ENCODE measurements at regions not wholly inside any gene's neighbourhood (a gene's known extent, or its start where the extent isn't known, plus 50 kb on each side); places are given as distances from the start of the nearest gene placed in this dataset.
"Not testable (repeated sequence)": the region's sequence is repeated elsewhere in the genome, so short reads cannot be mapped to it uniquely, and the experiment has no call there.

DNA sequence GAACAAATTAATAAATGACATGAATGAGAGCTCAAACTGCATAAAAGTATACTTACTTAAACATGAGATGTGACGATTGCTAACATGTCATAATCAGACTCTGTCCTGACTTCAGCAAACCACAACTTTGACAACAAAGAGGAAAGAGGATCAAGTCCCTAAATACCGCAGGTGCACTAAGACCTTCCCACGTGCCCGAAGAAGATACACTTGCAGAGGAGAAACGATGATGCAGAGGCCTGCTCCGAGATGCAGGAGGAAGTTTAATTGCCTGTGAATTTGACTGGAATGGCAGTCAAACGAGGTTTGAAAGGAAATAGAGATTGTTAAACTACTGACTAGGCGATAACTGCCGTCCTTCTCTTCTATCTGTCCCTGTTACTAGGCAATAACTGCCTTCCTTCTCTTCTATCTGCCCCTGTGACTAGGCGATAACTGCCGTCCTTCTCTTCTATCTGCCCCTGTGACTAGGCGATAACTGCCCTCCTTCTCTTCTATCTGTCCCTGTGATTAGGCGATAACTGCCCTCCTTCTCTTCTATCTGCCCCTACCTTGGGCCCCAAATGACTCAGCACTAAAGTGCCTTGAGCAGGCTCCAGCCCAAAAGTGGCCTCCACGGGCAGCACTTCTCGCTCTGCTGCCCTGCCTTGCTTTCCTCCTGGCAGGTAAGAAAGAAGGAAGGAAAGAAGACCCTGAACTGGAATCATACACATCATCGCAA lies 2226.0 kb upstream of the DEFB115 start:
- DNase-seq (ENCODE audit: low read depth in 2 of 3, low spot score in 2 of 3) = not testable (repeated sequence)

DNA sequence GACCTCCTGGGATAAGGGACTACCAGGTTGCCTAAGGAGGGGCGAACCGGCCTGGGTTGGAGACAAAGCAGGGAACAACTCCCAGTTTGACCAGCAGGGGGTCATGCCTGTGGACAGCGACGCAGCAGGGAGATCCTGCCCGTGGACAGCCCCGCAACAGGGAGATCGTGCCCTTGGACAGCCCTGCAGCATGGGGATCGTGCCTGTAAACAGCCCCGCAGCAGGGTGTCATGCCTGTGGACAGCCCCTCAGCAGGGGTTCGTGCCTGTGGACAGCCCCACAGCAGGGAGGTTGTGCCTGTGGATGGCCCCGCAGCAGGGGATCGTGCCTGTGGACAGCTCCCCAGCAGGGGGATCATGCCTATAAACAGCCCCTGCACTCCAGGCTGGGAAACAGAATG lies 2213.2 kb upstream of the DEFB115 start:
- not testable (repeated sequence) for DNase-seq (ENCODE audit: low read depth in 2 of 3, low spot score in 2 of 3)

DNA sequence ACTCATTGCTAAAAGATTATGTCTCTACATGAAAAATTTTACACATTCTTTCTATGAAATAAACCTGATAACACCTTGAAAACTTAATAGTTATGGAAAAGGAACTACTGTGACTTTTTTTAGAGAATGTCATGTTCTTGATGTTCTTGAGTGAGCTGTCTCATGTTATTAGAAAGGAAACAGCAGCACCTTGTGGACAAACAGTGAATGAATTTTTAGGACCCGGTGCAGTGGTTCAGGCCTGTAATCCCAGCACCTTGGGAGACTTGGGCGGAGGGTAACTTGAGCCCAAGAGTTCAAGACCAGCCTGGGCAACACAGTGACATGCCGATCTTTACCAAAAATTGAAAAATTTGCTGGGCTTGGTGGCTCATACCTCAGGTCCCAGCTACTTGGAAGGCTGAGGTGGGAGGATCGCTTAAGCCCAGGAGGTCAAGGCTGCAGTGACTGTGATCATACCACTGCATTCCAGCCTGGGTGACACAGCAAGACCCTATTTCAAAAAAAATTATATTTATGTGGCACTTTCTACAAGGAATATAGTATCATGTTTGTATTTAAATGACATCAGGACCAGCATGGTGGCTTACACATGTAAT lies 2207.4 kb upstream of the DEFB115 start:
- not testable (repeated sequence) for DNase-seq (ENCODE audit: low read depth in 2 of 3, low spot score in 2 of 3)

DNA sequence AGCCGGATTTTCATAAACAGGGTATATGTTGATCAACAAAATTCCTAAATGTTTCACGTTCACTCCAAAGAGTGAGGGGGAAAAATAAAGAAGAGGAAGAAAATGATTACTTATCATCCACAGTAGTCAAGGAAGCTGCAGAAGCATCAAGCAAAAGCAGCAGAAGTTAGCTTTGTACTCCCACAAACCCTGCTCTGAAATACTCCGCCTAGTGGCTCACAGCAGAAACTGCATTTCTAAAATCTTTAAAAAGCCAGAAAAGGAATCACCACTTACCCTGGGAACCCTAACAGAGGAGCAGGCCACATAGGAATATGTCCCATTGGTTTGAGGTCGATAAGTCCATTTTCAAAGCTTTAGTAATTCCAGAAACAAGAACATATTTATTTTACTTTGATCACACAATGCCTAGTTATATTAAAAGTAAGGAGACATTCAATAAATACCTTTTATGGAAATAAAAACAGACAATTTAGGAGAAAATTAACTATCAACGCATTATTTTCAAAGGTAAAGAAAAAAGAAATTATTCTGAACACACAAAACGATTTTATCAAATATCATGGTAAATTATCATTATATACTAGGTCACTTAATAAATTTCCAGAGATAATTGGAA lies 2199.5 kb upstream of the DEFB115 start:
- DNase-seq (ENCODE audit: low read depth in 2 of 3, low spot score in 2 of 3) = not testable (repeated sequence)

DNA sequence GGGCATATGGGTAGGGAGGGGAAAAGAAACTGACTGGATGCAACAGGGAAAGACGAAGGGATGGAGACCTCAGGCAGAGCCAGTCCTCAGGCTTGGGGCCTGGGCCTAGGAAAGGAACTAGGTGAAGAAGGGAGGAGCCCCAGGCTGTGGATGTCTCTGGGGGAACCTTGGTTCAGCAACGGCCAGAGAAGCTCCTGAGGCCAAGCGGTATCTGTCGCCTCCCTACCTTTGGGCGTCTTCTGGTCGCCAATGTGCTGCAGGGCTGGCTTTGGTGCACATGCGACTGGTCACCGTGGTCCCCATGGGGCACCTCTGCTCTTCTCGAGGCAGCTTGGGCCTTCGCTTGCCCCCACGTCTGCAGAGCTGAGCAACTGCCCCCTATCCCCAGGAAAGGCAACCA lies 2195.0 kb upstream of the DEFB115 start:
- not testable (repeated sequence) for DNase-seq (ENCODE audit: low read depth in 2 of 3, low spot score in 2 of 3)

DNA sequence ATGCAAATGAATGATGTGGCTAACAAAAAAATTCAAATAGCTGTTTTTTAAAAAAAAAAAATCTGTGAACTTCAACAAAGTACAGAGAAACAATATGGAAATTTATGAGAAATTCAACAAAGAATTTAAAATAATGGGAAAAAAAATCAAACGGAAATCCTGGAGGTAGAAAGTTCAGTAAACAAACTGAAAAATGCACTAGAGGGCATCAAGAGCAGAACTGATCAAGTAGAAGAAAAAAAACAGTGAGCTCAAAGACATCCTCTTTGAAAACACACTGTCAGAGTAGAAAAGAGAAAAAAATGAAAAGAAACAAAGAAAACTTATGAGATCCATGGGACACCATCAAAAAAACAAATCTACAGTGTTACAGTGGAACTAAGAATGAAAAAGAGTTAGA lies 2191.1 kb upstream of the DEFB115 start:
- DNase-seq (ENCODE audit: low read depth in 2 of 3, low spot score in 2 of 3) = not testable (repeated sequence)

DNA sequence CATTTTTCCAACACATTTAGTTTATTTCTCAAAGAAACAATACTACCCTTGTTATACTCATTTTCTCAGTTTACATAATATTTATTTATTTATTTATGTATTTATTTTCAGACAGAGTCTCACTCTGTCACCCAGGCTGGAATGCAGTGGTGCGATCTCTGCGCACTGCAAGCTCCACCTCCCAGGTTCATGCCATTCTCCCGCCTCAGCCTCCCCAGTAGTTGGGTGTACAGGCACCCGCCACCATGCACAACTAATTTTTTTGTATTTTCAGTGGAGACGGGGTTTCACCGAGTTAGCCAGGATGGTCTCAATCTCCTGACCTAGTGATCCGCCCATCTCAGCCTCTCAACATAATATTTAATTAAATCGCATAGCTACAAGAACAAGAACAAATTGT lies 2183.8 kb upstream of the DEFB115 start:
- DNase-seq (ENCODE audit: low read depth in 2 of 3, low spot score in 2 of 3) = not testable (repeated sequence)

DNA sequence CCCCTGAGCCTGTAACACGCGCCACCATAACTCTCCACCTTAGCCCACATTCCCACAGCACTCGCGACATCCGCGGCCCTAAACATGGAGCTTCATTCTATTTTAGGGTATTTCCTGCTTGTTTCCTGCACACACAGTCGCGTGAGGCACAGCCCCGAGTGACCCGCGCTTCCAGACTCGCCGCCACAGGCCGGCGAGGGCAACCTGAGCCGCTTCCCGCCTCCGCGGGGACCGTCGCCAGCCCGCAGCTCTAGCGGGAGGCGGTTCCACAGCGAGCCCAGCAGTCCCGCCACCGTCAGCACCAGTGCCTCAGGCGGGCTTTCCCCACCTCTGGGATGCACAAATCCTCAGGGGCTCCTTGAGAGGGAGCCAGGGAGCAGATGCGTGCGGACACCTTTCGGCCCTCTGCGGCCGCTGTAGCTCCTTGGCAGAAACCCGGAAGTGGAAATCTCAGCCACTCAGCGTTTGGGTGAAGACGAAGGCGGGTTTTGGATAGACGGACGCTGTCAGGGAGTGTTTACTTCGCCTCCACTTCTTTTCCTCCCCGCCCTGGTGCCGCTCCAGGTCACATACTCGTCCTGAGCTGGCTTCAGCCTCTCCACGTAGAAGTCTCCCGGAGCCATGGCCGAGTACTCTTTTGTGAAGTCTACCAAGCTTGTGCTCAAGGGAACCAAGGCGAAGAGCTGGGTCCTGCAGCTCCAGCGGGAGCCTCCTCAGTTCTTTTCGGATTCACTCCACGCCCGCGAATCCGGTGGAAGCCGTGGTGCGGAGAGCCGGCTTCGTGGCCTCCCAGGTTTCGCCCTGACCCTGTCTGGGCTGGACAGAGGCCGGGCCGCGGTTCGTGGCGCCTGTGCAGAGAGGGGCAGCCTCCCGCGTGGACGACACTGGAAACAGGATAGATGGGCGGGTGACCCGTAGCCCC lies 2177.4 kb upstream of the DEFB115 start:
- DNase-seq (ENCODE audit: low read depth in 2 of 3, low spot score in 2 of 3) = peak in 2 of 3 donors; percentile 18 to 21

DNA sequence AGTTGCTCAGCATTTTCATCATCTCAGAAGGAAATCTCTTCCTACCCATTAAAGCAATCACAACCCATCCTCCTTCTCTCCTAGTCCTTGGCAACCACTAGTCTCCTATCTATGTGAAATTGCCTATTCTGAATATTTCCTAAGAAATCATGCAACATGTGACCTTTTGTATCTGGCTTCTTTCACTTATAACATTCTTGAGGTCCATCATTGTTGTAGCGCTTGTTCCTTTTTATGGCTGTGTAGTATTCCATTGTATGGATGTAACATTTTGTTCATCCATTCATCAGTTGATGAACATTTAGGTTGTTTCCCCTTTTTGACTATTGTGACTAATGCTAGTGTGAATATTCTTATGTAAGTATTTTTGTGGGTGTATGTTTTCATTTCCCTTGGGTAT lies 2175.8 kb upstream of the DEFB115 start:
- DNase-seq (ENCODE audit: low read depth in 2 of 3, low spot score in 2 of 3) = not testable (repeated sequence)

DNA sequence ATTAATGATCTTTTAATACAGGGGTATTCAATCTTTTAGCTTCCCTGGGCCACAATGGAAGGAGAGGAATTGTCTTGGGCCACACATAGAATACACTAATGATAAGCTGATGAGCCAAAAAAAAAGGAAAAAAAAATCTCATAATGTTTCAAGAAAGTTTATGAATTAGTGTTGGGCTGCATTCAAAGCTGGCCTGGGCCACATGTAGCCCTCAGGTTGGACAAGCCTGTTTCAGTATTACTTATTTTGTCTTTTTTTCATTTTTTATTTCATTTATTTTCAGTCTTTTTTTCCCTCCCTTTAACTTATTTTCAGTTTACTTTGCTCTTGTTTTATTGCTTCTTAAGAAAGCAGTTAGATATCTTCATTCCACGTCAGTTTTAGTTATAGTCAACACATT lies 2171.8 kb upstream of the DEFB115 start:
- no peak for DNase-seq (ENCODE audit: low read depth in 2 of 3, low spot score in 2 of 3)

DNA sequence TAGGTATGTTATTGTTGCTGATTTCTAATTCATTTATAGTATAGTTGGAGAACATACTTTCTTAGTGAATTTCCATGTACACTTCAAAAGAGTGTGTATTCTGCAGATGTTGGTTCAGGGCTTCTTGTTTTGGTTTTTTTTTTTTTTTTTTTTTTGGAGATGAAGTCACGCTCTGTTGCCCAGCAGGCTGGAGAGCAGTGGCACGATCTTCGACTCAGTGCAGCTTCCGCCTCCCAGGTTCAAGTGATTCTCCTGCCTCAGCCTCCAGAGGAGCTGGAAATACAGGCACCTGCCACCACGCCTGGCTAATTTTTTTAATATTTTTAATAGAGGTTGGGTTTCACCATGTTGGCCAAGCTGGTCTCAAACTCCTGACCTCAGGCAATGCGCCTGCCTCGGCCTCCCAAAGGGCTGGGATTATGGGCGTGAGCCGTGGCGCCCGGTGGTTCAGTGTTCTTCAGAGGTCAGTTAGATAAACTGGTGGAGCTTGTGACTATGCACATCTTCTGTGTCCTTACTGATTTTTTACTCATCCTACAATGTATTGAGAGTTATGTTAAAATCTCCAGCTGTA lies 2171.2 kb upstream of the DEFB115 start:
- DNase-seq (ENCODE audit: low read depth in 2 of 3, low spot score in 2 of 3) = not testable (repeated sequence)

DNA sequence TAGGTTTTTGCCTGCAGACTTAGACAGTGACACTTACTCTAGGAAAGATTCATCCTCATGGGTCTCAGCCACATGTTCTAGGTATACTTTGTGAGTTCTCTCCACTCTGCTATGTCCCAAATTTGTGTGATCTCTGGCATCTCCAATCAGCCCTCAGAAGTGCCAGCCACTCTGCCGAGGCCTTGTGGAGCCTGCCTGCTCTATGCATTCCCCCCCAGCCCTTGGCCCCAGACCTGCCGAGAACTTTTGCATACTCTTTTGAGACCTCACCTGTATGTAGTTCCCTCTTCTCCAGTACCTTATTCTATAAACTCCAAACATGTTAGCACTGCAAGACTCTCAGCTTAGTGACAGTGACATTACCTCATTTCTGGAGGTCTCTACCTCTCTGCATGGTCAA lies 2170.5 kb upstream of the DEFB115 start:
- DNase-seq (ENCODE audit: low read depth in 2 of 3, low spot score in 2 of 3) = no peak

DNA sequence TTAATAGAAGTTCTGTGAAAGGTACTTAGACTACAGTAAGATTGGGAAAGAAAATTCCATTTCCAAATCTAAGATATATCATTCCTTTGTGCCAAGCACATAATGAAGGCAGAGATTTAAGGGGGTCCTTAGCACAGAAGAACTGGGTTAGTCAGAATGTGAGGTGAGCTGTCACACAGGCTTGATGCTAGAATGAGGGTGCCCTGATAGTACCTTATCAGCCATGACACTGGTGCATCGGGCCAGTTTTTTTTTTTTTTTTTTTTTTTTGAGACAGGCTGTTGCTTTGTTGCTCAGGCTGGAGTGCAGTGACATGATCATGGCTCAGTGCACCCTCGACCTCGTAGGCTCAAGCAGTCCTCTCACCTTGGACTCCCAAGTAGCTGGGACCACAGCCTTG lies 2169.6 kb upstream of the DEFB115 start:
- not testable (repeated sequence) for DNase-seq (ENCODE audit: low read depth in 2 of 3, low spot score in 2 of 3)

DNA sequence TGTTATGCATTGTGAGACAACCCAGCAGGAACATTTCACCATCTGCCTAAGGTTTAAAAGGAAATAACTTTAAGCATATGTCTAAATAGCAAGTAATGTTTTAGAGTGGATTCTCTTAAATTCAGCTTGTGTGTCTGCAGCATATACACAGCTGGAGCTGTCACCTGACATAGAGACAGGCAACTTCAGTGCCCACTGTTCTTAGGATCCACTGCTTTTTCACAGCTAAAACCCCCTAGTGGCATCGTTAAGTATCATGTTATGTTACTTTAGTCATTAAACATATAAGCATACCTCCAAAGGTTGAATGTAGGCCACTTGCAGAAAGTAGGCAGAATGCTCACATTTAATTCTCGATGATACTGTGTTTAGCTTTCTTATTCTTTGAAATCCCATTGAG lies 2169.0 kb upstream of the DEFB115 start:
- DNase-seq (ENCODE audit: low read depth in 2 of 3, low spot score in 2 of 3) = not testable (repeated sequence)

DNA sequence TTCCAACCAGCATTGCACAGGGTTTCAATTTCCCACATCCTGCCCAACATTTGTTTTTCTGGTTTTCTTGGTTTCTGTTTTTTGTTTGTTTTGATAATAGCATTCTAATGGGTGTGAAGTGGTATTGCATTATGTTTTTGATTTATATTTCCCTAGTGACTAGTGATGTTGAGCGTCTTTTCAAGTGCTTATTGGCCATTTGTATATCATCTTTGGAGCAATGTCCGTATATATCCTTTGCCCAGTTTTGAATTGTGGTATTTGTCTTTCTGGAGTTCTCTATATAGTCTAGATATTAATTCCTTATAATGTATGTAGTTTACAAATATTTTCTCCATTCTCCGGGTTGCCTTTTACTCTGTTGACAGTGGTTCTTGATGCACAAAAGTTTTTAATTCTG lies 2168.1 kb upstream of the DEFB115 start:
- not testable (repeated sequence) for DNase-seq (ENCODE audit: low read depth in 2 of 3, low spot score in 2 of 3)

DNA sequence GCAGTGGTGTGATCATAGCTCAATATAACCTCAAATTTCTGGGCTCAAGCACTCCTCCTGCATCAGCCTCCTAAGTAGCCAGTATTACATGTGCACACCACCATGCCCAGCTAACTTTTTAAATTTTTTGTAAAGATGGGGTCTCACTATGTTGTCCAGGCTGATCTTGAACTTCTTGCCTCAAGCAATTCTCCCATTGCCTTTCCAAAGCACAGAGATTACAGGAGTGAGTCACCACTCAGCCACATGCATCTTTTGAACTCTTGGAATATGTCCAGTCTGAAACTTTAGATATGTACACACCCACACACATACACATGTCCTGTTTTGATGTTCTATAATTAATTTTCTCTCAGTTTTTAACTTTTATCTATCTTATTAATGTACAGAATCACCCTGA lies 2163.5 kb upstream of the DEFB115 start:
- not testable (repeated sequence) for DNase-seq (ENCODE audit: low read depth in 2 of 3, low spot score in 2 of 3)

DNA sequence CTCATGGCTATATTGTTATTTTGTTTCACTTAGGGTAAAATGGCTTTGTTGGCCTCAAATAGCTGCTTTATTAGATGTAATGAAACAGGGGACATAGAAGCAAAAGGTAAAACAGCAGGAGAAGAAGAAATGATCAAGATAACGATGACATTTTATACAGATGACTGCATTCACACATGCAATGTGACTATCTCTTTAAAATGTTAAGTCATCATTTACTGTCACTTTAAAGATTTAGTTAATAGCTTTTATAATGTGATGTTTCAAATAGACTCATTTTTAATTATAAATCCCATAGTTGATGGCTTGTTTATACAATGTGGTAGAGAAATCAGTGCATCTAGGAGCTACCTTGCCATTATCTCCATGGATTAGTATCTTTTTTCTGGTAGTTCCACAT lies 2160.8 kb upstream of the DEFB115 start:
- DNase-seq (ENCODE audit: low read depth in 2 of 3, low spot score in 2 of 3) = not testable (repeated sequence)

DNA sequence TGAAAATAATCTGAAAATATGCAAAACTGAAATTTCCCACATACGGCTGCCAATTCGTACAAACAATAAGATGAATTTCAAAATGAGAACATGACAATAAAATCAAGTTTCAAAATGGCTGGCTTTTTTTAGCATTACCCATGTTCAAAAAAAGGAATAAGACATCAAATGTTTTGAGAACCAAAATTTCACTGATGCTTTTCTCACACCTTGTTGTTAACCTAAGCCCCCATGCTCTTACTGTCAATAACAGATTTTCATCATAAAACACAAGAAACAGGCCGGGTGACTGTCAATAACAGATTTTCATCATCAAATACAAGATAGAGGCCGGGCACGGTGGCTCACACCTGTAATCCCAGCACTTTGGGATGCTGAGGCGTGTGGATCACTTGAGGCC lies 2149.6 kb upstream of the DEFB115 start:
- not testable (repeated sequence) for DNase-seq (ENCODE audit: low read depth in 2 of 3, low spot score in 2 of 3)

DNA sequence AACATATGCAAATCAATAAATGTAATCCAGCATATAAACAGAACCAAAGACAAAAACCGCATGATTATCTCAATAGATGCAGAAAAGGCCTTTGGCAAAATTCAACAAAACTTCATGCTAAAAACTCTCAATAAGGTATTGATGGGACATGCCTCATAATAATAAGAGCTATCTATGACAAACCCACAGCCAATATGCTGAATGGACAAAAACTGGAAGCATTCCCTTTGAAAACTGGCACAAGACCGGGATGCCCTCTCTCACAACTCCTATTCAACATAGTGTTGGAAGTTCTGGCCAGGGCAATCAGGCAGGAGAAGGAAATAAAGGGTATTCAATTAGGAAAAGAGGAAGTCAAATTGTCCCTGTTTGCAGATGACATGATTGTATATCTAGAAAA lies 2148.1 kb upstream of the DEFB115 start:
- DNase-seq (ENCODE audit: low read depth in 2 of 3, low spot score in 2 of 3) = not testable (repeated sequence)

DNA sequence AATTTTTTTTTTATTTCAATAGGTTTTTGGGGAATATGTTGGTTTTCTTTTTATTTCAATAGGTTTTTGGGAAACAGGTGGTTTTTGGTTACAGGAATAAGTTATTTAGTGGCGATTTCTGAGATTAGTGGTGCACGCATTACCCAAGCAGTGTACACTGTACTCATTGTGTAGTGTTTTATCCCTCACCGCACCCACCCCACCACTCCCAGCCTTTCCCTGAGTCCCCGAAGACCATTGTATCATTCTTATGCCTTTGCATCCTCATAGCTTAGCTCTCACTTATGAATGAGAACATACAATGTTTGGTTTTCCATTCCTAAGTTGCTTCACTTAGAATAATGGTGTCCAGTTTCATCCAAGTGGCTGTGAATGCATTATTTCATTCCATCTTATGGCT lies 2142.4 kb upstream of the DEFB115 start:
- not testable (repeated sequence) for DNase-seq (ENCODE audit: low read depth in 2 of 3, low spot score in 2 of 3)

DNA sequence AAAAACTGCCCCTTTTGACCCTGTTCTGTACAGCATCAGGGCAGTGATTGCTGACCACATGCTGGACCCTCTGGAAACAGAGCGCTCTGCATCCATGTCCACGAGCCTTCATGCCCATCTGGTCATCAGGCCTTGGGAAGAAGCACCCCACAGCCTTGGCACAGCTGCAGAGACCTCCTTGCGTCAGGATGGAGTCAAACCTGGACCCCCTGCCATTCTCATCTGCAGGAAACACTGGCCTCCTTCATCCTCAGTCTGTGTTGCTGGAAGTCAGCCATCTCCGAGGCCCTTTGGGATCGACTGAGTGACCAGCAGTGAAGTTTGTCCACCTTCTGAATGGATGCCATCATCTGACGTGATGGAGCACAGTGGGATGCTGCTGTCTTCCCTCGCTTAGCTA lies 2138.3 kb upstream of the DEFB115 start:
- no peak for DNase-seq (ENCODE audit: low read depth in 2 of 3, low spot score in 2 of 3)

Measured in hematopoietic multipotent progenitor cell (in vitro differentiated cells).